ENCODE measurements at regions not wholly inside any gene's neighbourhood (a gene's known extent, or its start where the extent isn't known, plus 50 kb on each side); places are given as distances from the start of the nearest gene placed in this dataset.

DNA sequence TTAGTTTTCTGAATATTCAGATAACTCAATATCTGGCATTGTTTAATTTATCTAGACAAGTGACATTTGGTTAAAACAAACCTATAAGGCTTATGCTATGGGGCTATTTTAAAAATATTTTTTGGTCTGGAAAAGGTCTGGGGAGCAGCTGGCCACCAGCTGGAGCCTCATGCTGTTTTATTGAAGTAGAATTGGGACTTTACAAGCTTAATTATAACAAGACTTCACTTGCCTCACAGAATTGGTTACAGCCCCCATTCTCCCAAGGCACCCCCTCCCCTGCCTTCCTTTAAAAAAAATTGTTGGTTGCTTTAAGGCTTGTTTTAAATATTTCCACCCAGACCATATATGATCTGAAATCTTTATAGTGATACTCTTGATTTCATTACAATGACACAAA is 453.9 kb downstream of the ADAMTS20 start:
- no peaks in the 10 kb centered on the region for H3K36me3 ChIP-seq (ENCODE audit: control insufficient read depth, insufficient read depth, low read length)

DNA sequence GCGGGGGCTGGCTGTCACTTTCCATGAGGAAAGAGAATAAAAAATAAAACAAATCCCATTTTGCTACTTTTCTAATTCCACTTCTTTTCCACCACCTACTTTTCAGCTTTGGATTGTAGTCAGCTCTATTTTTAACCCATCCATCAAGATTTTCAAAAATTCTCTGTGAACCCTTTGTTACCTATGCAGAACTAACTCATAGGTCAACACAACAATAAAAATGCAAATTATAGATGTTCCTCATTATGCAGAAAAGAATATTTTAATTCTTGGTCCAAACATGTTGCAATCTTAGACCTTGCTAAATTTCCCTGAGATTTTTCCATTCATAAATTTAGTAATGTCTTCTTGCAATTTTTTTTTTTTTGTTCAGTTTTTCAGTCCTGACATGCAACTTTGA is 454.5 kb downstream of the ADAMTS20 start:
- no peak overlapping the region for H3K4me3 ChIP-seq (ENCODE audit: low read length)

More for the DNA sequence above, 453.9 kb downstream of the ADAMTS20 start:
- no peaks in the 10 kb centered on the region for H3K4me1 ChIP-seq (ENCODE audit: control insufficient read depth, insufficient read depth, low read length)
- H3K9ac ChIP-seq (ENCODE audit: low read length): no peak overlapping the region
- H3K27ac ChIP-seq (ENCODE audit: low read depth, low read length): no peak overlapping the region
- no peak overlapping the region for H3K4me3 ChIP-seq (ENCODE audit: low read length)
- no peaks in the 10 kb centered on the region for H3K27me3 ChIP-seq (ENCODE audit: control insufficient read depth, insufficient read depth, low read length)

DNA sequence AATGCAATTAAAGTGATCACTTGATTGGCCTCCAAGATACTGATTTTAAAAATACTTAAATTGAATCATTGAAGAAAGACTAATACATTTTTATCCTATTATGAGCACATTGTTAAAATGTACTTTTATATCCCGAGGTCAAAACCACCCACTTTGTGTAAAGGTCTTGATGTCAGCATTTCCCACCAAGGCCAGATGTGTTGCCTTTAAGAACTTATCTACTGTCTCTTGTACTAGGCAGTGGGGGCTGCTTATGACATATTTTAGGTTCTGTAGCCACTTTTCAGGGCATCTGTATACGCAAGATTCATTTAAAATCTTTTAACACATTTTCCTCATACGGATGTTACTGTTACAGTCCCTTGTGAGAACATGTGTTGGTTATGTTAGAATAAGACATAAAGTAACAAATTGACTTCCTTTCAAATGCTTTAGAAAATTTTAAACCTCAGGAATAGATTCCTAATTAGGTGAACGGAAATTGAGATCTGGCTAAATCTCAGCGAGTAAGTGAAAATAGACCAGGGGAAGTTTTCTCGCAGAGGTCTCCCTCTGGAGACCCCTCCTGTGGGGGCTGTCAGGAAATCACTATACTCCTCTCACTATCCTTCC is 456.2 kb downstream of the ADAMTS20 start:
- no peaks in the 10 kb centered on the region for H3K27me3 ChIP-seq (ENCODE audit: control insufficient read depth, insufficient read depth, low read length)
- H3K9ac ChIP-seq (ENCODE audit: low read length): no peak overlapping the region
- no peaks in the 10 kb centered on the region for H3K36me3 ChIP-seq (ENCODE audit: control insufficient read depth, insufficient read depth, low read length)
- no peaks in the 10 kb centered on the region for H3K4me1 ChIP-seq (ENCODE audit: control insufficient read depth, insufficient read depth, low read length)
- no peak overlapping the region for H3K27ac ChIP-seq (ENCODE audit: low read depth, low read length)
- H3K4me3 ChIP-seq (ENCODE audit: low read length): no peak overlapping the region

More for the DNA sequence above, 454.5 kb downstream of the ADAMTS20 start:
- Histone ChIP-seq H3K27ac (ENCODE audit: low read depth, low read length) (no peak overlapping the region), H3K4me1 (ENCODE audit: control insufficient read depth, insufficient read depth, low read length) (no peaks in the 10 kb centered on the region), H3K9ac (ENCODE audit: low read length) (no peak overlapping the region), H3K27me3 (ENCODE audit: control insufficient read depth, insufficient read depth, low read length) (no peaks in the 10 kb centered on the region), H3K36me3 (ENCODE audit: control insufficient read depth, insufficient read depth, low read length) (no peaks in the 10 kb centered on the region)

DNA sequence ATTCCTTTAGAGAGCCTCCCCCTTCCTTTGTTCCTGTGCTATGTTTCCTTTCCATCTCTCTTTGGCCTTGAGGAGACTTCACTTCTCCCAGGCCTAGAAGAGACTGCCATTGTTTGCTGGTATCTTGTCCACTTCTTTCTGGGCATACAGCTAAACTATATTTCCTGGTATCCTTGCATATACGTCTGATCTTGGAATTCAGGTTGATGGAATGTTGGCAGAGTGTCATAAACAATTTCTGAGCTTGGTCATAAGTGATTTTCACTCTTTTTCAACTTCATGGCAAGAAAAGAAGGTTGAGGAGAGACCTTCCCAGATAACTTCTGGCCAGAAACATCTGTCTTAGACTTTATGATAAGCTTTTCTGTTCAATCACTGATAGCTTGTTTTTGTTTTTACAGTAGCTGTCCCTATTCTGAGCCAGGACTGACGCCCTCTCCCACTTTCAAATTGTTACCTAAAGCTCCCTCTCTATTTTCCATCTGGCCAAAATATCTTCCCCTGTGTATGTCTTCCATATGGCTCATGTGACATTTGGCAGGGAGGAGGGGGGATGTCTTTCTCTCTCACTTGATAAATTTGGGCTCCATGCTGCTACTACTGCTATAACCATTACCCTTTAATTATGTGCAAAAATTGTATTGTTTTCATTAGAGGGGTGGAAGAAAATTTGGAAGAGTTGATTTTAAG is 457.0 kb downstream of the ADAMTS20 start:
- no peak overlapping the region for H3K4me3 ChIP-seq (ENCODE audit: low read length)

DNA sequence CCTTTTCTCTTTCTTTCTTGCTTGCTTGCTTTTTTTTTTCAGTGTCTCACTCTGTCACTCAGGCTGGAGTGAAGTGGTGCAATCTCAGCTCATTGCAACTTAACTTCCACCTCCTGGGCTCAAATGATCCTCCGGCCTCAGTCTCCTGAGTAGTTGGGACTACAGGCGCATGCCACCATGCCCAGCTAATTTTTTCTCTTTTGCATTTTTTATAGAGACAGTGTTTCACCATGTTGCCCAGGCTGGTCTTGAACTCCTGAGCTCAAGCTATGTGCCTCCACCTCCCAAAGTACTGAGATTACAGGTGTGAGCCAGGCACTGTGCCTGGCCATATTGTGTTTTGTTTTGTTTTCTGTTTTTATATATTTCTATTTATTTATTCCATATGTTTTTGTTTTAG is 461.0 kb downstream of the ADAMTS20 start:
- H3K4me3 ChIP-seq (ENCODE audit: low read length): no peak overlapping the region
- no peak overlapping the region for H3K9ac ChIP-seq (ENCODE audit: low read length)
- H3K4me1 ChIP-seq (ENCODE audit: control insufficient read depth, insufficient read depth, low read length): no peaks in the 10 kb centered on the region
- H3K36me3 ChIP-seq (ENCODE audit: control insufficient read depth, insufficient read depth, low read length): no peaks in the 10 kb centered on the region
- H3K27me3 ChIP-seq (ENCODE audit: control insufficient read depth, insufficient read depth, low read length): no peaks in the 10 kb centered on the region
- H3K27ac ChIP-seq (ENCODE audit: low read depth, low read length): no peak overlapping the region

More for the DNA sequence above, 457.0 kb downstream of the ADAMTS20 start:
- H3K27me3 ChIP-seq (ENCODE audit: control insufficient read depth, insufficient read depth, low read length): no peaks in the 10 kb centered on the region
- no peaks in the 10 kb centered on the region for H3K4me1 ChIP-seq (ENCODE audit: control insufficient read depth, insufficient read depth, low read length)
- no peak overlapping the region for H3K9ac ChIP-seq (ENCODE audit: low read length)
- no peaks in the 10 kb centered on the region for H3K36me3 ChIP-seq (ENCODE audit: control insufficient read depth, insufficient read depth, low read length)
- no peak overlapping the region for H3K27ac ChIP-seq (ENCODE audit: low read depth, low read length)

DNA sequence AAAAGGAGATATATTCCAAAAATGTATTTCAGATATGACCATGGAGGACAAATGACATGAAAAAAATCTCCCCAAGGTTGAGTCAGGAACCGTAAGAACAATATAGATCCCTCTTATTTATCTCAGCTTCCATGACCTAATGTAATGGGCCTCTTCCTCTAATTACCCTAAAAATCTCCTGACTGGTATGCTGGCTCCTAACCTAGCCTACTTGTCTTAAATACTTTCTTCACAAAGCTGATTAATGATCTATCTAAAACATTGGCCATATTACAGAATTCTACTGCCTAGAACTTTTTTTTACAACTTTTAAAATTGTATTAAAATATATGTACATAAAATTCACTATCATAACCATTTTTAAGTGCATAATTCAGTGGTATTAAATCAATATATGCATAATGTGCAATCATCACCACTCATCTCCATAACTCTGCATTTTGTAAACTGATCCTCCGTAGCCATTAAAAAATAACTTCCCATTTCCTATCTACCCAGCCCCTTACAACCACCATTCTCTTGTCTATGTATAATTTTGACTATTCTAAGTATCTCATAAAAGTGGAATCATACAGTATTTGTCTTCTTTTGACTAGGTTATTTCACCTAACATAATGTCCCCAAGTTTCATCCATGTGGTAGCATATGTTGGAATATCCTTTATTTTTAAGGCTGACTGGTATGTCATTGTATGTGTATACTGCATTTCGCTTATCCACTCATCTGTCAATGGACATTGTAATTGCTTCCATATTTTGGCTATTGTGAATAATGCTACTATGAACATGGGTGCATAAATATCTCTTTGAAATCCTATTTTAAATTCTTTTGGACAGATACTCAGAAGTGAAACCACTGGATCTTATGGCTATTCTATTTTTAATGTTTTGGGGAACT is 464.6 kb downstream of the ADAMTS20 start:
- no peak overlapping the region for H3K9ac ChIP-seq (ENCODE audit: low read length)
- H3K27ac ChIP-seq (ENCODE audit: low read depth, low read length): no peak overlapping the region
- H3K27me3 ChIP-seq (ENCODE audit: control insufficient read depth, insufficient read depth, low read length): no peaks in the 10 kb centered on the region
- no peak overlapping the region for H3K4me3 ChIP-seq (ENCODE audit: low read length)
- H3K36me3 ChIP-seq (ENCODE audit: control insufficient read depth, insufficient read depth, low read length): no peaks in the 10 kb centered on the region
- H3K4me1 ChIP-seq (ENCODE audit: control insufficient read depth, insufficient read depth, low read length): no peaks in the 10 kb centered on the region

DNA sequence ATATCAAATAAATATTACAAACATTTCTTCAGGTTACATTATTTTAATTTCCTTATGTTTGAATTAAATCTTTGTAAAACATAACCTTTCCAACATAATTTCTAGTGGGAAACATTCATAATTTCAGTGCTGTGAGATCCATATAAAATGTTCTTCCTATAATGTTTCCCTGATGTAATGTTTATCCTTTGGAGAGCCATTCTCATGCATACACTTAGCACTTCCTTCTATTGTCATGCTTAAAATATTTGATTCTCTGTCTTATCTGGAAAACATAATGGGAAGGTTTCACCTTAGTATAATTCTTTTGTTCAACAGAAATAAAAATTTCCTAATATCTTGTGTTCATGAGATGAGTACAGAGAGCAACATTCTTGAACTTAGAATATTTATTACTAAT is 472.5 kb downstream of the ADAMTS20 start:
- H3K4me3 ChIP-seq (ENCODE audit: low read length): no peak overlapping the region
- no peaks in the 10 kb centered on the region for H3K36me3 ChIP-seq (ENCODE audit: control insufficient read depth, insufficient read depth, low read length)
- H3K27me3 ChIP-seq (ENCODE audit: control insufficient read depth, insufficient read depth, low read length): no peaks in the 10 kb centered on the region
- no peak overlapping the region for H3K27ac ChIP-seq (ENCODE audit: low read depth, low read length)
- no peak overlapping the region for H3K9ac ChIP-seq (ENCODE audit: low read length)
- H3K4me1 ChIP-seq (ENCODE audit: control insufficient read depth, insufficient read depth, low read length): no peaks in the 10 kb centered on the region

DNA sequence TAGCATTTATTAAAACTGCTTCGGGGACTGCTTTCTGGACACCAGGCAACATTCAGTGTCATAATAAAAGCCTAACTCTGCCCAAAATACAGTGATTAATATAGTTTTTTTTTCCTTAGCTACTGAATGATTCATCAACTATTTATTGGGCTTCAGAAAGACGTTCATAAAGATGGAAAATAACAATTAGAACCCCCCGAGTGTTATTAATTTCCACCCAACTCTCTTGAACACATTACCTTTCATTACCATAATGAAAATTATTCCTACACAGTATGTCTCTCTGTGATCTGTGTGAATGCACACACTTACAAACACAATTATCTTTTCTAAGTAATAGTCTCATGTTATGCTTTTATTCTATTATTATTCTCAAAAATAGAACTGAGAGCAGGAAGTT is 473.0 kb downstream of the ADAMTS20 start:
- Histone ChIP-seq H3K27ac (ENCODE audit: low read depth, low read length) (no peak overlapping the region), H3K9ac (ENCODE audit: low read length) (no peak overlapping the region), H3K27me3 (ENCODE audit: control insufficient read depth, insufficient read depth, low read length) (no peaks in the 10 kb centered on the region), H3K4me1 (ENCODE audit: control insufficient read depth, insufficient read depth, low read length) (no peaks in the 10 kb centered on the region), H3K36me3 (ENCODE audit: control insufficient read depth, insufficient read depth, low read length) (no peaks in the 10 kb centered on the region), H3K4me3 (ENCODE audit: low read length) (no peak overlapping the region)

DNA sequence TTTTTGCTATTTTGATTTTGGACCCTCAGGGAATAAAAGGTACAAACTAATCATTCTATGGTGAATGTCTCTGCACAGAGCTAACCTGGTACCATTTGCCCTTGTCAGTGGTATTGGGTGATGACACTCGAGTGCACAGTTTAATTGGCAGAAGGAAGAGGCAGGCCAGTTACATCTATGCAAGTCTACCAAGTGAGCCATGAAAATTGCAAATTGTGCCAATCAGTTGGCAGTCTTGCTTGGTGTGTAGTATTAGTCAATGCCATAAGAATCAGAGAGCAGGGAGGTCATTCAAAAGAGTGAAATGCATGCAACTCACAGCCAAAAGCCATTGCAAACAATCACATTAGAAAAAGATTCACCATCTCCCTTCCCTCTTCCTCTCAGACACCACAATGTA is 479.6 kb downstream of the ADAMTS20 start:
- Histone ChIP-seq H3K4me3 (ENCODE audit: low read length) (no peak overlapping the region), H3K4me1 (ENCODE audit: control insufficient read depth, insufficient read depth, low read length) (no peaks in the 10 kb centered on the region), H3K9ac (ENCODE audit: low read length) (no peak overlapping the region), H3K27me3 (ENCODE audit: control insufficient read depth, insufficient read depth, low read length) (no peaks in the 10 kb centered on the region), H3K36me3 (ENCODE audit: control insufficient read depth, insufficient read depth, low read length) (no peaks in the 10 kb centered on the region), H3K27ac (ENCODE audit: low read depth, low read length) (no peak overlapping the region)

DNA sequence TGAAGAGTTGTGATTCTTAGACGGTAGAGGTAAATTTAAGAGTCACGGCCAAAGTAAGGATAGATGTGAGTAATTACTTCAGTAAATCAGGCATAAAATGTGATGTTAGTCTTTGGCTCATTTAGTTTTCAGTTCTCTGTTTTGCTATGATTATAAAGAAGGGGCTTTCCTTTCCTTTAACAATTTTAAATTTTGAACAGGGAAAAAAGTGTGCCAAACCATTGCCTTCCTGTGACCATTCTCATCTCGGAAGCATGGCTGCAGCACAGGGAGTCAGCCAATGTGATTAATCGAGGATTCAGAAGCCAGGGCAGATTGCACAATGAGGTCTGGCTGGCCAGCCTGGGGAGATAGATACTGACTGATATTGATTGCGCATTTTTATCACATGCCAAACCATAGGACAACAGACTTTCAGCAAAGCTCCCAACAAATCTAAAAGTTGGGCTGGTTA is 480.2 kb upstream of the PRICKLE1 start:
- H3K4me3 ChIP-seq (ENCODE audit: low read length): no peak overlapping the region
- no peaks in the 10 kb centered on the region for H3K4me1 ChIP-seq (ENCODE audit: control insufficient read depth, insufficient read depth, low read length)
- H3K27ac ChIP-seq (ENCODE audit: low read depth, low read length): no peak overlapping the region
- no peaks in the 10 kb centered on the region for H3K36me3 ChIP-seq (ENCODE audit: control insufficient read depth, insufficient read depth, low read length)
- no peak overlapping the region for H3K9ac ChIP-seq (ENCODE audit: low read length)
- H3K27me3 ChIP-seq (ENCODE audit: control insufficient read depth, insufficient read depth, low read length): no peaks in the 10 kb centered on the region

DNA sequence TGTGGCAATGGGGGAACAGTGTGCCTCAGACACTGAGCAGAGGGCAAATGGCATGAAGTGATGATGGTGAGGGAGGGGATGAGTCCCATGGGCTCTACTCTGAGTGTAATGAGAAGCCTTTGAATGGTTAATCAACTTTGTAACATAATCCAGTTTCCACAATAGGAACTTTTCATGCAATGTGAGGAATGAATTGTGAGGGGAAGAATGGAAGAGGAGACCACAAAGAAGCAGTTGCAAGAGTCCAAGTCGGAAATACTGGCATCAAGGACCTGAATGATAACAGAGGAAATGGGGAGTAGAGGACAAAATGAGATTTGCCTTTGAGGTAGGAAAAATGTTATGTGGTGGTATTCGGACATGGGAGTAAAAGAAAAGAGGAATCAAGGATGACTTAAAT is 476.9 kb upstream of the PRICKLE1 start:
- Histone ChIP-seq H3K9ac (ENCODE audit: low read length) (no peak overlapping the region), H3K27me3 (ENCODE audit: control insufficient read depth, insufficient read depth, low read length) (no peaks in the 10 kb centered on the region), H3K36me3 (ENCODE audit: control insufficient read depth, insufficient read depth, low read length) (no peaks in the 10 kb centered on the region), H3K27ac (ENCODE audit: low read depth, low read length) (no peak overlapping the region), H3K4me1 (ENCODE audit: control insufficient read depth, insufficient read depth, low read length) (no peaks in the 10 kb centered on the region), H3K4me3 (ENCODE audit: low read length) (no peak overlapping the region)

DNA sequence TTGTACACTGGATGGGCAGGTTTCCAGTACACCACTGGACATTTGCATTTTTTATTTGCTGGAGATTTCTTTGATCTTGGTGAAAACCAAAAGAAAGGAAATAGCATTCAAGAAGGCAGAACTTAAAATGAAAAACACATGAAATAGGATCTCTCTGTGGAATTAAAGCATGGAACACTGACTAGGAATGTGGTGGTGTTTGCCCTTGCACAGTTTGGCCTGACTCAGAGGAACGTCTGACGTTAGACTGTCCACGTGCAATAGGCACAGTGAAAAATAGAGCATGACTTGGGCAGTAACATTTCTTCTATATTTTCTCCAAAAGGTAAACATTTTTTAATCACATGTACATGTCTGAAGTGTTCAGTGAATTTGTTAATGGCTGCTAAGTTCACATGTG is 474.1 kb upstream of the PRICKLE1 start:
- Histone ChIP-seq H3K4me1 (ENCODE audit: control insufficient read depth, insufficient read depth, low read length) (no peaks in the 10 kb centered on the region), H3K27me3 (ENCODE audit: control insufficient read depth, insufficient read depth, low read length) (no peaks in the 10 kb centered on the region), H3K36me3 (ENCODE audit: control insufficient read depth, insufficient read depth, low read length) (no peaks in the 10 kb centered on the region), H3K9ac (ENCODE audit: low read length) (no peak overlapping the region), H3K4me3 (ENCODE audit: low read length) (no peak overlapping the region), H3K27ac (ENCODE audit: low read depth, low read length) (no peak overlapping the region)

Data from rectal smooth muscle tissue (tissue), 1 donor.